ENCODE measurements at regions not wholly inside any gene's neighbourhood (a gene's known extent, or its start where the extent isn't known, plus 50 kb on each side); places are given as distances from the start of the nearest gene placed in this dataset.

- no peak for TF ChIP-seq CTCF (IDR thresholded peaks at IDR 0.05)
- TF ChIP-seq POLR2A (IDR thresholded peaks at IDR 0.05), result no peak
These were observed 129.4 kb upstream of the TENT5D start for GRCh38 chrX:80290834-80291233.
